Middle frontal gyrus (tissue), 1 donor: ENCODE measurements at regions not wholly inside any gene's neighbourhood (a gene's known extent, or its start where the extent isn't known, plus 50 kb on each side); places are given as distances from the start of the nearest gene placed in this dataset.

Experiments used
- DNase-seq: peaks from one replicate; pipeline ENCODE4 v3.0.0-alpha.2; 2015; ENCODE audit warnings: low spot score; ENCODE audit errors: extremely low spot score

GRCh38 chrX:150293311-150294013, 69.7 kb upstream of the MAMLD1 start:
- no peak for DNase-seq

DNA sequence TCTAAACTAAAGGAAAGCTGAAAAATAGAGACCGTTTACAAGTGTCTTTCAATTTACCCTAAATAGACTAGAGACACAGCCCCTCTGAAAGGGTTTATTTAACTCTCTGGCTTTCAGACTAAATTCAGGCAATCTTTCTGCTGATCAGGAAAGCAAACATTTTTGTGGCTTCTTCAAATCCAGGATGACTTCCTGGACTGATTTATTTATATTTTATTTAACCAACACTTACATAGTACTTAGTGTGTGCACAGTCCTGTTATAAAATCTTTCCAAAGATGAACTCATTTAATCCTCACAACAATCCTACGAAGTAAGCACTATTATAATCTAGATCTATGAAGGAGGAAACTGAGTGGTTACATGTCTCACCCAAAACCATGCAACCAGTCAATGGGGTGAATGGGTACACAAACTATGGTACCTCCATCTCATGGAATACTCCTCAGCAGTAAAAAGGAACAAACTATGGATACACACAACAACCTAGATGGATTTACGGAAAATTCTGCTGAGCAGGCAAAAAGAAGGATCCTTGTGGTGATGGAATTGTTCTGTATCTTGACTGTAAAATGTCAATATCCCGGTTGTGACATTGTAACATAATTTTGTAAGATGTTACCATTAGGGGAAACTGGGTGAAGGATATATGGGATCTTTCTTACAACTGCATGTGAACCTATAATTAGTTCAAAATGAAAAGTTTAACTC, 64.1 kb upstream of the MAMLD1 start:
- no peak for DNase-seq

- DNase-seq = no peak
These were observed 63.5 kb upstream of the MAMLD1 start for GRCh38 chrX:150299579-150299978.

DNA sequence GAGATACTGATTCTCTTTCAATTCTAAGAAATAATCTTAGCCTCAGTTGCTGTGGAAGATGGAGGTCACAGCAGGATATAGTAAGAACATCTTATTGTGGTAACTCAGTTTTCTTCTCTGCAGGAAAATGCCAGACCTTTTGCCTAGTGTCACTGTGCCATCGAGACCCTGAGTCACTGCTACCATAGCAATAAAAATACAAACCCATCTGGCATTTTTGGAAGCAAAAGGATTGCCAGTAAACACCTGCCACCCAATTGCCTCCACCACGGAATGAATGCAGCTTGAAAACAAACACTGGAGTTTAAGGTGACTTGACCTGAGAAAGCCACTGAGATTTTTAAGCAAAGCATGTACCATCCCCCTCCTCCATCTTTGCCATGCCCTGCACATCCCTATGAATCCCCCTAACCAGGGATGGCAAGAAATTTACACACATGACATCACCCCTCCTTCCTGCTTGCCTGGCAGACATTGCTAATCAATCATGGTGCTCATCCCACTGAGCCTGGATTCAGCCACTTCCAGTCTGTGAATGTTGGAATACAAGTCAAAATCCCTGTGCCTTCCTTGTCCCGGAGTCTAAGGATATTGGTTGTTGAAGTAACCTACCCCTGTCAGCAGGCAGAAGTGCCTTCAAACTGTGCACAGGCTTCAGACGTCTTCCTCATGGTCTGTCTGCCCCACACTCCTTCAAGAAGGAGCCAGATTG, 59.6 kb upstream of the MAMLD1 start:
- no peak for DNase-seq

DNA sequence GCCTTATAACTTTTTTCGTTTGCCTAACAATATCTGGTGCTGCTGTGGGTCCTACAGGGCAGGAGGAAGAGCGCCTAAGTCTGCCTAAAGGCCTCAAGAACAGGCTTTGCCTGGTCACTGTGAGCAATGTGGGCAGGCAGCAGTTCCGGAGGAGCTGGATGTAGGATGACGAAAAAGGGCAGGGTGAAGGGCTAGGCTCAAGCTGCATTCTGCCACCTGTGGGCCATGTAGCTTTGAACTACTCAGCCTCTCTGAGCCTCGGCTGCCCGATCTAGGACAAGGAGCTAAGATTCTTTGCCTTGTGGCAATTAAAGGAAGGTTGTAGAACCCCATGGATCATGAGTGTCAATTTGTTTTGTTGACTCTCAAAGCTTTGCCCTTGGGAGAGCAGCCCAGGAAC, 57.1 kb upstream of the MAMLD1 start:
- DNase-seq = no peak

DNA sequence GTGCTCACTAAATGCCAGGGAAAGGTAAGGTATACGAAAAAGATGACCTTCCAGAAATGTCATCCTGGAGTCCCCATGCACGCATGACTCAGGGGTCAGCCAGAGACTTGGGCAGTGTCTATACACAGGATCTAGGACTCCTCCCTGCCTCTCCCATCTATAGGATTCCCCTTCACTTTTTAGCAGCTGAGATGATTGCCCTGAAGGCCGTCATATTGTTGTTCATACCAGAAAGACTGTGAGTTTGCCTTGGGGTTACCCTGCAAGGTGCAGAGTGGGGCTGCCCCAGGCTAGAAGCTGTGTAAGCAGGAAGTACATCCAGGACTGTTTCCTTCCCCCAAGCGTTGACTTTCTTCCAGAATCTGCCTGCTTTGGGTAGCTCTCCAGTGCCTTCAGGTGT, 55.1 kb upstream of the MAMLD1 start:
- no peak for DNase-seq

DNA sequence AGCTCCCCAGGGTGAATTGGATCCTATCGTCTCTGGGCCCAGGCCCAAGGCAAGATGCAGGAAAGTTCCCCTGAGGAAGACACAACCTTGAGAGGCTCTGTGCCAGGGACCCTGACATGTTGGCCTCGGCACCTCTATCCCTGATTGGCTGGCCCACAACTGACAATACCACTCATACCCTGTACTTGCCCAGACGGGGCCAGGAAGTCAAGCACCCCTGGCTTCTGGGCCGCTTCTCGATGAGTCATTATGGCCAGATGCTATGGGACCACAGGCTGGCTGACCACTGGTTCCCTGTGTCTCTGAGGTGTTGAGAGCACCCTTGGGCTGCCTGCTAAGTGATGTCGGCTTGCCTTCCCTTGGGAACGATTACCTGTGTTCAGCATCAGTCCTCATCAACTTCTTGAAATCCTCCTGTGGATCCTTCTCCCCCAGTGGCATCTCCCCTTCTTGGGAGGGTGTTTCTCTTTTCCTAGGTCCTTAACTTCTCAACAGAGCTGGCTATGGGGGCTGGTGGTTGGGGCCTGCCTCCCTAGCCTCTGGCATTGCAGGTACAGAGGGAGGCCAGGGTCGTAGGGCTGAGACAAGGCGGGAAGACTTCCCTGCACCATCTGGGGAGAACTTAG, 54.5 kb upstream of the MAMLD1 start:
- no peak for DNase-seq

- no peak for DNase-seq
These were observed 52.7 kb upstream of the MAMLD1 start for GRCh38 chrX:150310417-150310816.

GRCh38 chrX:150310881-150311280, 52.2 kb upstream of the MAMLD1 start:
- DNase-seq = no peak

- DNase-seq = no peak
These were observed 50.2 kb upstream of the MAMLD1 start for GRCh38 chrX:150312931-150313330.
